Vagina (tissue), 2 donors: ENCODE measurements at regions not wholly inside any gene's neighbourhood (a gene's known extent, or its start where the extent isn't known, plus 50 kb on each side); places are given as distances from the start of the nearest gene placed in this dataset.

Source experiments
- DNase-seq, 2 donors: peaks; one replicate each; pipeline ENCODE4 v3.0.0-alpha.2; 2017; ENCODE audit errors: extremely low spot score in 2 of 2
- H3K27ac ChIP-seq: fragments of 200-600 bp; sonication (generic); one replicate; pipeline ENCODE4 v1.5.1; 2019
- H3K27me3 ChIP-seq: fragments of 200-600 bp; sonication (generic); one replicate; pipeline ENCODE4 v1.5.1; 2019
- H3K36me3 ChIP-seq, 2 donors: fragments of 200-600 bp; sonication (generic); one replicate each; pipeline ENCODE4 v1.5.1; 2017 to 2019
- H3K4me1 ChIP-seq: fragments of 200-600 bp; sonication (generic); one replicate; pipeline ENCODE4 v1.5.1; 2019
- H3K4me3 ChIP-seq, 2 donors: fragments of 200-600 bp; sonication (generic); 1 replicate in 1 of 2; 2 replicates in 1 of 2; pipeline ENCODE4 v1.5.1; 2016 to 2019
- H3K9me3 ChIP-seq: fragments of 200-600 bp; sonication (generic); one replicate; pipeline ENCODE4 v1.5.1; 2019
- POLR2A ChIP-seq, 2 donors: fragments of 450-650 bp; IDR thresholded peaks; one replicate each; pipeline ENCODE4 v1.6.1; 2017; ENCODE audit warnings: antibody characterized with exemption in 2 of 2, mild to moderate bottlenecking in 2 of 2, moderate library complexity in 2 of 2
- POLR2AphosphoS5 ChIP-seq, 2 donors: sonication (generic); formaldehyde crosslinking; IDR thresholded peaks; one replicate each; pipeline ENCODE4 v1.9.0; 2017; ENCODE audit warnings: antibody characterized with exemption in 2 of 2, mild to moderate bottlenecking in 2 of 2, low read depth in 1 of 2; ENCODE audit not compliant: insufficient read depth in 1 of 2
- intact Hi-C: fragments of 100-400 bp; cut with DNase I; formaldehyde crosslinking; loops from one replicate; pipeline ENCODE4 v1.15.1; 2023
- TF ChIP-seq, protein P1 (sequence below), 3 experiments: fragments of 450-650 bp in 2 of 3; fragments of 200-600 bp in 1 of 3; sonication (generic) in 1 of 3; IDR thresholded peaks; one replicate each; pipeline ENCODE4 v1.5.1; 2017 to 2019; ENCODE audit warnings: antibody characterized with exemption in 3 of 3, mild to moderate bottlenecking in 2 of 3, moderate library complexity in 2 of 3

DNA sequence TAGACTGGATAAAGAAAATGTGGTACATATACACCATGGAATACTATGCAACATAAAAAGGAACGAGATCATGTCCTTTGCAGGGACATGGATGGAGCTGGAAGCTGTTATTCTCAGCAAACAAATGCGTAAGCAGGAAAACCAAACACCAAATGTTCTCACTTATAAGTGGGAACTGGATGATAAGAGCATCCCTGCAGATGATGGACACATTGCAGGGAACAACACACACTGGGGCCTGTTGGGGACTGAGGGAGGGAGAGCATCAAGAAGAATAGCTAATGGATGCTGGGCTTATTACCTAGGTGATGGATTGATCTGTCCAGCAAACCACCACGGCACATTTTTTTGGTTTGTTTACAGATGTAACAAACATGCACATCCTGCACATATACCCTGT lies 470.5 kb upstream of the CITED2 start:
- TF ChIP-seq, protein P1, sequence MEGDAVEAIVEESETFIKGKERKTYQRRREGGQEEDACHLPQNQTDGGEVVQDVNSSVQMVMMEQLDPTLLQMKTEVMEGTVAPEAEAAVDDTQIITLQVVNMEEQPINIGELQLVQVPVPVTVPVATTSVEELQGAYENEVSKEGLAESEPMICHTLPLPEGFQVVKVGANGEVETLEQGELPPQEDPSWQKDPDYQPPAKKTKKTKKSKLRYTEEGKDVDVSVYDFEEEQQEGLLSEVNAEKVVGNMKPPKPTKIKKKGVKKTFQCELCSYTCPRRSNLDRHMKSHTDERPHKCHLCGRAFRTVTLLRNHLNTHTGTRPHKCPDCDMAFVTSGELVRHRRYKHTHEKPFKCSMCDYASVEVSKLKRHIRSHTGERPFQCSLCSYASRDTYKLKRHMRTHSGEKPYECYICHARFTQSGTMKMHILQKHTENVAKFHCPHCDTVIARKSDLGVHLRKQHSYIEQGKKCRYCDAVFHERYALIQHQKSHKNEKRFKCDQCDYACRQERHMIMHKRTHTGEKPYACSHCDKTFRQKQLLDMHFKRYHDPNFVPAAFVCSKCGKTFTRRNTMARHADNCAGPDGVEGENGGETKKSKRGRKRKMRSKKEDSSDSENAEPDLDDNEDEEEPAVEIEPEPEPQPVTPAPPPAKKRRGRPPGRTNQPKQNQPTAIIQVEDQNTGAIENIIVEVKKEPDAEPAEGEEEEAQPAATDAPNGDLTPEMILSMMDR (IDR thresholded peaks at IDR 0.05): no peak
- TF ChIP-seq POLR2AphosphoS5 (IDR thresholded peaks at IDR 0.05; ENCODE audit: insufficient read depth in 1 of 2, low read depth in 1 of 2) (no peak), POLR2A (IDR thresholded peaks at IDR 0.05) (no peak)
- no peak for DNase-seq
- H3K36me3 ChIP-seq: no peaks in the 10 kb centered on the region
- intact Hi-C loops: no loop called here
- H3K4me1 ChIP-seq: peaks cover 1% of the 10 kb centered on the region
- H3K4me3 ChIP-seq: no peak overlapping the region
- H3K27ac ChIP-seq: no peak overlapping the region
- no peaks in the 10 kb centered on the region for H3K27me3 ChIP-seq
- no peaks in the 10 kb centered on the region for H3K9me3 ChIP-seq

DNA sequence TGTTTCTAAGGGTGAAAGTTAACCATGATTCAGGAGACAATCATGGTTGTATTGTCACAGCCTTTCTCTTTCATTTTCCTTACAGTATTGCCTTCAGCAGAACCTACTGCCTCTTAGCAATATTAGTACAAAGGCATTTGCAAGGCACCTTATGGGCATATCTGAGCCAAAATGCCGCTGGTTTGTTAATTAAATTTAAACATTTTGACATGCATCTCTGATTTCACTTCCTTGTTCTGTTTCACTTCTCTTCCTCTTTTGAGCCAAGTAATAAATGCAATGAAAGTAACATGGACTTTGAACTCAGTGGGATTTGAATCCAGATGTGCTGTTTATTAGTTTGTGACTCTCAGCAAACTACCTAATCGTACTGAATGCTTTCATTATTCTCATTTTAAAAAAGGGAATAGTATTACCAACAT lies 467.4 kb upstream of the CITED2 start:
- intact Hi-C loops: no loop called here
- TF ChIP-seq, protein P1 (IDR thresholded peaks at IDR 0.05): no peak
- TF ChIP-seq POLR2AphosphoS5 (IDR thresholded peaks at IDR 0.05; ENCODE audit: insufficient read depth in 1 of 2, low read depth in 1 of 2): no peak
- no peak for TF ChIP-seq POLR2A (IDR thresholded peaks at IDR 0.05)
- no peaks in the 10 kb centered on the region for H3K36me3 ChIP-seq

DNA sequence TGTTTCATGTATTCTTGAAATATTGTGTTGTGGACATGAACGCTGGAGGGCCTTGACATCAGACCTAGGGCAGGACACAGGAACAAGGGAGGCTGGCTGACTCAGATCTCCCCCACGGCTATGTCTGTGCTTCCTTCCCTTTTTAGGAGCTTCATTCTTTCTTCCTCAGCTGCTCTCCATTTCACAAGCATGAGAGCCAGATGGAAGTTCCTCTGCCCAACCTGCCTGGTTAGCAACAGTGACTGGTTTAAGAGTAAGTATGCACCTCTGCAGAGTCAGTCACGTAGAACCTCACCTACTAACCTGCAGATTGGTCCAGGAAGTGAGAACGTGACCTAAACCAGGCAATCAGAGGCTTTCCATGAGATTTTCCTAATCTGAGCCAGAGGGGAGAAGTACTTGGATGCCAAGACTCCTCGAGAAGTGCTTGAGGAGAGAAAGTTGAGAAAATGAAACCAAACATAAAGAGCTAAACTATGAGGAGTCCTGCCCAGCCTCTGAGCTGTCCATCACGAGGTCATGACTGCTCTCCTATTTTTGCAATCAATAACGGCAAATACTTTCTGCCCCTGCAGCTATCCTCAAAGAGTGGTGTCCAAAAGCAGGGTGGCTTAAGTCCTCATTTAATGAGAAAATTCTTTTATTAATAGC lies 465.2 kb upstream of the CITED2 start:
- no peaks in the 10 kb centered on the region for H3K36me3 ChIP-seq
- no peak overlapping the region for H3K4me3 ChIP-seq
- peaks cover 7% of the 10 kb centered on the region for H3K4me1 ChIP-seq
- no peaks in the 10 kb centered on the region for H3K27me3 ChIP-seq
- no peaks in the 10 kb centered on the region for H3K9me3 ChIP-seq
- H3K27ac ChIP-seq: no peak overlapping the region
- TF ChIP-seq, protein P1 (IDR thresholded peaks at IDR 0.05): no peak
- TF ChIP-seq POLR2AphosphoS5 (IDR thresholded peaks at IDR 0.05; ENCODE audit: insufficient read depth in 1 of 2, low read depth in 1 of 2): no peak
- TF ChIP-seq POLR2A (IDR thresholded peaks at IDR 0.05): no peak
- intact Hi-C loops: no loop called here
- DNase-seq: no peak

More for the DNA sequence above, 467.4 kb upstream of the CITED2 start:
- Histone ChIP-seq H3K4me3 (no peak overlapping the region), H3K27ac (no peak overlapping the region), H3K27me3 (no peaks in the 10 kb centered on the region), H3K9me3 (no peaks in the 10 kb centered on the region), H3K4me1 (peaks cover 7% of the 10 kb centered on the region)
- DNase-seq: no peak

DNA sequence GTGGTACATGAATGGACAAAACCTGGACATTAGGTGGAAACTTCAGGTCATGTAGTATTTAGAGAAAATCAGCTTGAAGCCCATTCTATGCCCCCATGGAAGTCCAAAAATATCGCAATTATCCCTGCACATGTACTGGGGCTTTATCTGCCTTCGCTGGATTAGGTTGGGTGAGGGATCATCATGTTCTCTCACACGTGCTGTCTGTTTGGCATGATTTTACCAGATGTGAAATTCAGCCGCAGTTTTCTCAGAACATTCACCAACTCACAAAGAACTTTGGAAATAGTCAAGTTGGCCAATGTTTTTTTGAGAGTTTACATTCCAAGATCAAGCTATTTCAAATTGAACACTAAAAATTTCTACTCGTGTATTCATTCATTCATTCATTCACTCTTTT lies 459.8 kb upstream of the CITED2 start:
- H3K27me3 ChIP-seq: no peaks in the 10 kb centered on the region
- TF ChIP-seq POLR2AphosphoS5 (IDR thresholded peaks at IDR 0.05; ENCODE audit: insufficient read depth in 1 of 2, low read depth in 1 of 2): no peak
- TF ChIP-seq, protein P1 (IDR thresholded peaks at IDR 0.05): no peak
- no peak for TF ChIP-seq POLR2A (IDR thresholded peaks at IDR 0.05)
- no peak overlapping the region for H3K4me3 ChIP-seq
- no peaks in the 10 kb centered on the region for H3K4me1 ChIP-seq
- no peaks in the 10 kb centered on the region for H3K36me3 ChIP-seq
- DNase-seq: no peak
- H3K9me3 ChIP-seq: no peaks in the 10 kb centered on the region
- intact Hi-C loops: no loop called here
- H3K27ac ChIP-seq: no peak overlapping the region

DNA sequence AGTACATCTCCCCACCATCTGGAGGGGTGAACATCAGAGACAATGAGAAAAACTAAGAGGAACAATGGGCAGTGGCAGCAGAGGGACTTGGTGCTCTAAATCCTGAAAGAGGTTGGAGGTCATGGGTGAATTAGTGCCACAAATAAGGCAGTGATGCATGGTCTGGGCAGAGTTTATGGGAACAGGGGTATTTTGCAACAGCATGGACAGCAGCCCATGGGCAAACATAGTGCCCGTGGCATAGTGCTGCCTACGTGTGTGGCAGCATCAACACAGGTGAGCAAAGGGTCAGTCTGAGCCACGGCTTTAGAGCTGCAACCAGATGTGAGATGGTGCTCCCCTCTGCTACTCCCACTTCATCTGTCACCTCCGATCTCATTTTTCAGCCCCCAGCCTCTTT lies 459.1 kb upstream of the CITED2 start:
- no peaks in the 10 kb centered on the region for H3K27me3 ChIP-seq
- no peak overlapping the region for H3K27ac ChIP-seq
- TF ChIP-seq, protein P1 (IDR thresholded peaks at IDR 0.05): no peak
- no peak for TF ChIP-seq POLR2AphosphoS5 (IDR thresholded peaks at IDR 0.05; ENCODE audit: insufficient read depth in 1 of 2, low read depth in 1 of 2)
- no peak for TF ChIP-seq POLR2A (IDR thresholded peaks at IDR 0.05)
- no peak for DNase-seq
- no peaks in the 10 kb centered on the region for H3K9me3 ChIP-seq
- H3K4me3 ChIP-seq: no peak overlapping the region
- H3K36me3 ChIP-seq: no peaks in the 10 kb centered on the region
- H3K4me1 ChIP-seq: no peaks in the 10 kb centered on the region
- intact Hi-C loops: no loop called here
